ENCODE measurements at regions not wholly inside any gene's neighbourhood (a gene's known extent, or its start where the extent isn't known, plus 50 kb on each side); places are given as distances from the start of the nearest gene placed in this dataset.

- TF ChIP-seq EZH2phosphoT487 (IDR thresholded peaks at IDR 0.05; ENCODE audit: borderline replicate concordance, low read length), result no peak
- no peak for TF ChIP-seq CTCF (conservative IDR thresholded peaks at IDR 0.05; ENCODE audit: low read depth, low read length)
- no peak for TF ChIP-seq EZH2 (IDR thresholded peaks at IDR 0.05; ENCODE audit: low read length, unreplicated experiment)
- peaks cover 38% of the 10 kb centered on the region for H3K27me3 ChIP-seq (ENCODE audit: low read length)
- H3K9me3 ChIP-seq (ENCODE audit: low read length), result no peaks in the 10 kb centered on the region
- ChIA-PET POLR2A (ENCODE audit: unreplicated experiment) (no interaction called here), CTCF (no interaction called here)
- no peak overlapping the region for H3K4me3 ChIP-seq (ENCODE audit: low read length)
- H2AFZ ChIP-seq (ENCODE audit: low read length), result no peak overlapping the region
- no peaks in the 10 kb centered on the region for H3F3A ChIP-seq (ENCODE audit: low read length, unreplicated experiment)
- no TSS peak for BruUV-seq (replicated peaks)
- intact Hi-C loops (cut with micrococcal nuclease), result no loop called here
- H3K9ac ChIP-seq (ENCODE audit: low read length), result no peak overlapping the region
- no peaks in the 10 kb centered on the region for H3K36me3 ChIP-seq (ENCODE audit: low read depth, low read length)
- no peaks in the 10 kb centered on the region for H3K79me2 ChIP-seq (ENCODE audit: low read length)
- ATAC-seq (no peak), DNase-seq (no peak)
- H3K27ac ChIP-seq (ENCODE audit: low read length), result no peak overlapping the region
- H3K4me2 ChIP-seq (ENCODE audit: low read length), result no peak overlapping the region
- no peaks in the 10 kb centered on the region for H4K20me1 ChIP-seq (ENCODE audit: low read length)
- H3K9me2 ChIP-seq (replicated peaks; ENCODE audit: low read length), result no peaks in the 10 kb centered on the region
- H3K4me1 ChIP-seq (ENCODE audit: insufficient read depth, low read length), result no peaks in the 10 kb centered on the region
Measured at GRCh38 chr4:1519787-1520661, 113.8 kb upstream of the NKX1-1 start.

GRCh38 chr4:1518997-1519700, 112.9 kb upstream of the NKX1-1 start:
- TF ChIP-seq EZH2 (IDR thresholded peaks at IDR 0.05; ENCODE audit: low read length, unreplicated experiment), result no peak
- no peak for TF ChIP-seq CTCF (conservative IDR thresholded peaks at IDR 0.05; ENCODE audit: low read depth, low read length)
- no peak for TF ChIP-seq EZH2phosphoT487 (IDR thresholded peaks at IDR 0.05; ENCODE audit: borderline replicate concordance, low read length)
- DNase-seq (no peak), ATAC-seq (no peak)
- no TSS peak for BruUV-seq (replicated peaks)
- no peaks in the 10 kb centered on the region for H3K79me2 ChIP-seq (ENCODE audit: low read length)
- no peaks in the 10 kb centered on the region for H3K9me2 ChIP-seq (replicated peaks; ENCODE audit: low read length)
- no peaks in the 10 kb centered on the region for H3F3A ChIP-seq (ENCODE audit: low read length, unreplicated experiment)
- no peaks in the 10 kb centered on the region for H4K20me1 ChIP-seq (ENCODE audit: low read length)
- ChIA-PET CTCF (no interaction called here), POLR2A (ENCODE audit: unreplicated experiment) (no interaction called here)
- H3K27ac ChIP-seq (ENCODE audit: low read length), result no peak overlapping the region
- peaks cover 29% of the 10 kb centered on the region for H3K27me3 ChIP-seq (ENCODE audit: low read length)
- H3K36me3 ChIP-seq (ENCODE audit: low read depth, low read length), result no peaks in the 10 kb centered on the region
- no peak overlapping the region for H2AFZ ChIP-seq (ENCODE audit: low read length)
- H3K9me3 ChIP-seq (ENCODE audit: low read length), result no peaks in the 10 kb centered on the region
- H3K4me1 ChIP-seq (ENCODE audit: insufficient read depth, low read length), result no peaks in the 10 kb centered on the region
- no peak overlapping the region for H3K4me3 ChIP-seq (ENCODE audit: low read length)
- intact Hi-C loops (cut with micrococcal nuclease), result no loop called here
- no peak overlapping the region for H3K9ac ChIP-seq (ENCODE audit: low read length)
- H3K4me2 ChIP-seq (ENCODE audit: low read length), result no peak overlapping the region

Data from PC-3 (cell line).